Right lobe of liver (tissue), 6 donors: ENCODE measurements at regions not wholly inside any gene's neighbourhood (a gene's known extent, or its start where the extent isn't known, plus 50 kb on each side); places are given as distances from the start of the nearest gene placed in this dataset.

Experiments used
- ATAC-seq, 4 donors: fragments of 200-7000 bp; cut with Tn5 transposase; one replicate each; pipeline ENCODE4 v1.9.1; 2020; ENCODE audit warnings: mild to moderate bottlenecking in 4 of 4, moderate library complexity in 4 of 4
- DNase-seq, 3 donors: peaks; one replicate each; pipeline ENCODE4 v3.0.0-alpha.2; 2020
- H3K27ac ChIP-seq, 3 donors: fragments of 200-600 bp; one replicate each; pipeline ENCODE4 v1.8.0; 2022
- H3K27me3 ChIP-seq, 2 donors: fragments of 200-600 bp; one replicate each; pipeline ENCODE4 v1.8.0; 2022
- H3K36me3 ChIP-seq, 4 donors: fragments of 200-600 bp; sonication (generic) in 1 of 4; one replicate each; pipeline versions ENCODE4 v1.5.1 to v1.8.0; 2017 to 2022; ENCODE audit warnings: control low read depth in 1 of 4
- H3K4me1 ChIP-seq, 4 donors: fragments of 200-600 bp; sonication (generic) in 1 of 4; one replicate each; pipeline versions ENCODE4 v1.5.1 to v1.8.0; 2017 to 2022; ENCODE audit warnings: control low read depth in 1 of 4
- H3K4me3 ChIP-seq, 3 donors: fragments of 200-600 bp; one replicate each; pipeline ENCODE4 v1.8.0; 2022
- H3K9me3 ChIP-seq, 4 donors: fragments of 200-600 bp; sonication (generic) in 1 of 4; one replicate each; pipeline versions ENCODE4 v1.5.1 to v1.8.0; 2017 to 2022; ENCODE audit warnings: control low read depth in 1 of 4
- POLR2A ChIP-seq: fragments of 450-650 bp; IDR thresholded peaks from one replicate; pipeline ENCODE4 v1.6.1; 2017; ENCODE audit warnings: antibody characterized with exemption, mild to moderate bottlenecking
- WGBS: methylation state at CpG from one replicate; pipeline ENCODE4 v1.1.6; 2018; ENCODE audit warnings: low coverage, low lambda C conversion rate; ENCODE audit not compliant: insufficient coverage; ENCODE audit errors: missing lambda C conversion rate; 5-methylcytosine and 5-hydroxymethylcytosine counted together
- intact Hi-C, 2 donors: fragments of 100-400 bp; cut with DNase I; formaldehyde crosslinking; loops; one replicate each; pipeline versions ENCODE4 v1.11.2 to v1.14.1; 2022
- TF ChIP-seq, protein P1 (sequence below), 4 donors: fragments of 200-600 bp in 3 of 4; fragments of 450-650 bp in 1 of 4; IDR thresholded peaks; one replicate each; pipeline versions ENCODE4 v1.5.1 to v1.8.0; 2016 to 2022; ENCODE audit warnings: antibody characterized with exemption in 4 of 4, mild to moderate bottlenecking in 2 of 4
- donor health status: DM: no; HTN: yes; CAD: no.
- donor health status: DM: no; HTN: no; CAD: no.
- donor health status: DM: no; HTN: no; CAD: no.
- donor health status: DM: no; HTN: yes; CAD: no.
- donor health status: DM: no; HTN: yes; CAD: no.

DNA sequence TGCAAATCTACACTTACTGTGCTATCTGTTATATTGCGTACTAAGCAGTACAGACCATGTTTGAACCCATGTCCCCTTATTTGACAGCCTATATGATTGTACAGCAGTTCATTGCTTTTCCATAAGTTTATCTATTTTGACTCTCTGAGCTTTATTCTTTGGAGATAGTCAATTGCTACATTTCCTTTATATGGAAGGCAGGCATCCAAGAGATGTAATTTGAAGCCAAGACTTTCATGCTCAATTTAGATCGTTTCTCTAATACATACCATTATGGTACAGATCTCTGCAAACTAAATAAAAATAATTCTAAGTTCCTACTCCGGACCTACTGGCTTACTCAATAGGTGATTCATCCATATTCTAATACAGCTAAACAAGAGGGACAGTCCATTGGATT lies 424.8 kb downstream of the TMEM38B start:
- 71% methylated on average over 3 of the region's 3 CpGs for WGBS
- ATAC-seq (no peak), DNase-seq (no peak)
- no peak for TF ChIP-seq POLR2A
- TF ChIP-seq, protein P1, sequence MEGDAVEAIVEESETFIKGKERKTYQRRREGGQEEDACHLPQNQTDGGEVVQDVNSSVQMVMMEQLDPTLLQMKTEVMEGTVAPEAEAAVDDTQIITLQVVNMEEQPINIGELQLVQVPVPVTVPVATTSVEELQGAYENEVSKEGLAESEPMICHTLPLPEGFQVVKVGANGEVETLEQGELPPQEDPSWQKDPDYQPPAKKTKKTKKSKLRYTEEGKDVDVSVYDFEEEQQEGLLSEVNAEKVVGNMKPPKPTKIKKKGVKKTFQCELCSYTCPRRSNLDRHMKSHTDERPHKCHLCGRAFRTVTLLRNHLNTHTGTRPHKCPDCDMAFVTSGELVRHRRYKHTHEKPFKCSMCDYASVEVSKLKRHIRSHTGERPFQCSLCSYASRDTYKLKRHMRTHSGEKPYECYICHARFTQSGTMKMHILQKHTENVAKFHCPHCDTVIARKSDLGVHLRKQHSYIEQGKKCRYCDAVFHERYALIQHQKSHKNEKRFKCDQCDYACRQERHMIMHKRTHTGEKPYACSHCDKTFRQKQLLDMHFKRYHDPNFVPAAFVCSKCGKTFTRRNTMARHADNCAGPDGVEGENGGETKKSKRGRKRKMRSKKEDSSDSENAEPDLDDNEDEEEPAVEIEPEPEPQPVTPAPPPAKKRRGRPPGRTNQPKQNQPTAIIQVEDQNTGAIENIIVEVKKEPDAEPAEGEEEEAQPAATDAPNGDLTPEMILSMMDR (IDR thresholded peaks at IDR 0.05) = no peak
- intact Hi-C loops = no loop called here
- H3K4me3 ChIP-seq = no peak overlapping the region
- H3K36me3 ChIP-seq = no peaks in the 10 kb centered on the region
- no peaks in the 10 kb centered on the region for H3K9me3 ChIP-seq
- no peaks in the 10 kb centered on the region for H3K27me3 ChIP-seq
- no peak overlapping the region for H3K27ac ChIP-seq
- no peaks in the 10 kb centered on the region for H3K4me1 ChIP-seq

DNA sequence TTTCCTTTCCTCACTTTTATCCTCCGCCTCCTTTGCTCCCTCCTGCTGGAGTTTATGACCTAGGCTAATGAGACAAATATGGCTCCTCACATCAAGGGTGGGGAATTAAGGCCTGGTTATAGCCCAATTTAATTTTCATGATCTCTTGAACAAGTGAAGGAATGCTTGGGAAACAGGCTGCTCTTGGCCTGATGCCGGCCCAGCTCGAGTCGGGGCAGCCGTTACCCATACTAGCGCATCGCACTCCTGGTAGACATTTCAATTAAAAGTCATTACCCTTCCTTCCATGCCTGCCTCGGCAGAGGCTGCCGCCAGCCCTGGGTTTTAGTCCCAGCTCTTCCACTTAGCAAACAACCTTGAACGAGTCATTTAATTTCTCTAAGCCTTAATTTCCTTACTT lies 425.7 kb downstream of the TMEM38B start:
- no peak for DNase-seq
- WGBS = 92% methylated on average over 7 of the region's 10 CpGs

DNA sequence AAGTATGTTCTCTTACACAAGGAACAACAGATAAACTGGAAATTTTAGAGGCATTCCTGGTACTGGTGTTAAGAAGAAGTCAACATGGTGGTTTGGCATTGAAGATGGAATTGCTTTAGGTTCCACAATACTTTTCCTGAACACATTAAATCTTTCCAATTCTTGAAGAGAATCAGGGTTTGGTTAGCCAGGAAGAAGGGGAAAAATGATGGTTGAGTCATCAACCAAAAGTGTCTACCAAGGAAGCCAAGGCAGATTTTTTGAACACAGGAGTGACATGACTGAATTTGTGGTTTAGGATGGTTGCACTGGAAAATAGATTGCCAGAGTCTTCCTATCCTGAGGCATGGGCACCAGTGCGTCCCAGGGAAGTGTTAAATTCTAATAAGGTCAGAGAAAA lies 433.4 kb downstream of the TMEM38B start:
- Histone ChIP-seq H3K36me3 (no peaks in the 10 kb centered on the region), H3K27ac (no peak overlapping the region), H3K9me3 (no peaks in the 10 kb centered on the region), H3K4me3 (no peak overlapping the region), H3K4me1 (no peaks in the 10 kb centered on the region), H3K27me3 (no peaks in the 10 kb centered on the region)
- 70% methylated on average over 1 of the region's 1 CpG for WGBS
- no peak for DNase-seq
- TF ChIP-seq, protein P1 (IDR thresholded peaks at IDR 0.05) = no peak
- no peak for TF ChIP-seq POLR2A
- no peak for ATAC-seq
- intact Hi-C loops = no loop called here

More for the DNA sequence above, 425.7 kb downstream of the TMEM38B start:
- no peak overlapping the region for H3K4me3 ChIP-seq
- ATAC-seq = no peak
- no peak for TF ChIP-seq POLR2A
- TF ChIP-seq, protein P1 (IDR thresholded peaks at IDR 0.05) = no peak
- intact Hi-C loops = no loop called here
- no peaks in the 10 kb centered on the region for H3K9me3 ChIP-seq
- H3K27me3 ChIP-seq = no peaks in the 10 kb centered on the region
- no peaks in the 10 kb centered on the region for H3K36me3 ChIP-seq
- no peak overlapping the region for H3K27ac ChIP-seq
- no peaks in the 10 kb centered on the region for H3K4me1 ChIP-seq

DNA sequence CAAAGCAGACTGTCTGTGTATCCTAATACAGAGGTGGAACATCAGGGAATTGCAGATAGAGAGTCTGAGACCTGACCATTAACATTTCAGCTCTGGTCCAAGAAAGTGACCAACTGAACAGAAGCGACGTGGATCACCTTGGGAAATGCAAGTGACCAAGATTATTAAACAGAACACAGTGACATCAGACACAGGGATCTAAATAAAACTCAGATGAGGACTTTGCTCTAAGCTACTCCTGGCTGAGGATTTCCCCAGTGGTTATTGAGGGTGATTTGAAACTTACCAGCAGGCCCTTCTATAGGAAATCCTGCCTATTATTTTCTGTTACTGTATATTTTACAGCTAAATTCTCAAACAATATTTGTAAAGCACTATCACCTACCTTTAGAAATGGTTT lies 436.0 kb downstream of the TMEM38B start:
- Histone ChIP-seq H3K9me3 (no peaks in the 10 kb centered on the region), H3K36me3 (no peaks in the 10 kb centered on the region), H3K4me3 (no peak overlapping the region), H3K27me3 (no peaks in the 10 kb centered on the region), H3K27ac (no peak overlapping the region), H3K4me1 (no peaks in the 10 kb centered on the region)
- WGBS = 92% methylated on average over 2 of the region's 2 CpGs
- no peak for DNase-seq
- no peak for TF ChIP-seq POLR2A
- TF ChIP-seq, protein P1 (IDR thresholded peaks at IDR 0.05) = no peak
- ATAC-seq = no peak
- intact Hi-C loops = no loop called here

DNA sequence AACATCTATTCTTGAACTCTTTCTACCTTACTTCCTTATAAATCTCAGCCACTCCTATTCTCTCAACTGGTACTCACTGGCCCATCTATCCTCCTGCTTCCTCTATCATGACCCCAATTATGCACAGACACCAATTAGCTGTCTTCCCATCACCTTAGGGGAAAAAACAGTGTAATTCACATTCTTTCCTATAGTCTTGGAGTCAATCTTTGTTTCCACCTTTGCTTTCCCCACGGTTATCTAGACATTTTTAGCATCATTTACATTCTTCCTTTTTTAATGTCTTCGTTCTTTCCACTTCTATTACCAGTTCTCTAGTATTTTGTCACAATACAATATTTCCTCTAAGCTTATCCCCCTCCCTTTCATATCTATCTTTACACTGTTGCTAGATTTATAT lies 449.4 kb downstream of the TMEM38B start:
- DNase-seq (no peak), ATAC-seq (no peak)
- TF ChIP-seq POLR2A = no peak
- TF ChIP-seq, protein P1 (IDR thresholded peaks at IDR 0.05) = no peak
- no peak overlapping the region for H3K4me3 ChIP-seq
- WGBS = 76% methylated on average over 2 of the region's 2 CpGs
- H3K27me3 ChIP-seq = no peaks in the 10 kb centered on the region
- peaks cover 0 to 18% (median 2%) of the 10 kb centered on the region in 4 donors for H3K4me1 ChIP-seq
- intact Hi-C loops = no loop called here
- H3K27ac ChIP-seq = no peak overlapping the region
- H3K9me3 ChIP-seq = no peaks in the 10 kb centered on the region
- no peaks in the 10 kb centered on the region for H3K36me3 ChIP-seq
